B cell (primary cell): ENCODE measurements at regions not wholly inside any gene's neighbourhood (a gene's known extent, or its start where the extent isn't known, plus 50 kb on each side); places are given as distances from the start of the nearest gene placed in this dataset.

ENCODE experiments used
- ATAC-seq: fragments of 200-7000 bp; cut with Tn5 transposase; one replicate; pipeline ENCODE4 v1.10.0; 2021; ENCODE audit warnings: low read depth, mild to moderate bottlenecking, moderate number of reproducible peaks, moderate library complexity
- CTCF ChIA-PET: fragments of 350-600 bp; sonication (Branson Sonifier 250); formaldehyde crosslinking; loops from one replicate; lab custom pipeline; 2021; ENCODE audit warnings: antibody characterized with exemption, inconsistent platforms; lab: Charles Lee
- POLR2A ChIA-PET: fragments of 350-600 bp; sonication (Branson Sonifier 250); formaldehyde crosslinking; loops from one replicate; lab custom pipeline; 2021; ENCODE audit warnings: antibody characterized with exemption; lab: Charles Lee
- DNase-seq: peaks from one replicate; pipeline ENCODE4 v3.0.0; 2013
- H2AFZ ChIP-seq: 2 replicates; pipeline ENCODE4 v1.6.1; 2012; ENCODE audit warnings: mild to moderate bottlenecking, low read depth, low read length; ENCODE audit not compliant: insufficient read depth, poor library complexity, severe bottlenecking
- H3K27ac ChIP-seq, 2 donors: 1 replicate in 1 of 2; 2 replicates in 1 of 2; pipeline ENCODE4 v1.5.1; 2012 to 2013; ENCODE audit warnings: low read length in 2 of 2, mild to moderate bottlenecking in 2 of 2, moderate library complexity in 1 of 2
- H3K27me3 ChIP-seq, 4 experiments: fragments of 200-600 bp in 1 of 4; sonication (generic) in 1 of 4; replicated peaks in 1 of 4; 1 replicate in 2 of 4; 2 replicates in 2 of 4; pipeline versions ENCODE4 v1.6.1 to v1.7.0; 2013 to 2016; ENCODE audit warnings: low read length in 3 of 4, mild to moderate bottlenecking in 2 of 4, mixed read lengths in 1 of 4, moderate library complexity in 1 of 4; ENCODE audit not compliant: insufficient read depth in 4 of 4, control insufficient read depth in 3 of 4; ENCODE audit errors: control extremely low read depth in 1 of 4
- H3K36me3 ChIP-seq, 2 experiments: replicated peaks in 1 of 2; 1 replicate in 1 of 2; 2 replicates in 1 of 2; pipeline versions ENCODE4 v1.6.1 to v1.7.1; 2013; ENCODE audit warnings: low read length in 1 of 2; ENCODE audit not compliant: insufficient read depth in 2 of 2, control insufficient read depth in 1 of 2; ENCODE audit errors: control extremely low read depth in 1 of 2, extremely low read depth in 1 of 2
- H3K4me1 ChIP-seq, 2 donors: fragments of 200-600 bp in 1 of 2; sonication (generic) in 1 of 2; 1 replicate in 1 of 2; 2 replicates in 1 of 2; pipeline versions ENCODE4 v1.5.1 to v1.6.1; 2013 to 2017; ENCODE audit warnings: low read length in 2 of 2; ENCODE audit not compliant: control insufficient read depth in 2 of 2, insufficient read depth in 2 of 2
- H3K4me2 ChIP-seq: replicated peaks from 2 replicates; pipeline ENCODE3; 2012; ENCODE audit warnings: mild to moderate bottlenecking, low read depth, low read length; ENCODE audit not compliant: poor library complexity, severe bottlenecking
- H3K4me3 ChIP-seq, 5 experiments: fragments of 200-600 bp in 1 of 5; sonication (generic) in 1 of 5; 1 replicate in 3 of 5; 2 replicates in 2 of 5; pipeline versions ENCODE4 v1.5.1 to v1.7.0; 2011 to 2016; ENCODE audit warnings: low read length in 4 of 5, mild to moderate bottlenecking in 4 of 5, low read depth in 2 of 5, control low read depth in 1 of 5, moderate library complexity in 1 of 5; ENCODE audit not compliant: insufficient read depth in 1 of 5; ENCODE audit errors: control extremely low read depth in 1 of 5, extremely low read depth in 1 of 5
- H3K79me2 ChIP-seq: fragments of 200-600 bp; sonication (generic); one replicate; pipeline ENCODE4 v1.6.0; 2016; ENCODE audit warnings: low read length; ENCODE audit not compliant: control insufficient read depth, insufficient read depth
- H3K9ac ChIP-seq: fragments of 200-600 bp; sonication (generic); 2 replicates; pipeline ENCODE4 v1.6.1; 2017; ENCODE audit warnings: mild to moderate bottlenecking, low read length, moderate library complexity
- H3K9me3 ChIP-seq, 3 donors: one replicate each; pipeline versions ENCODE4 v1.6.1 to v1.7.1; 2013; ENCODE audit warnings: low read length in 2 of 3; ENCODE audit not compliant: control insufficient read depth in 2 of 3, insufficient read depth in 1 of 3; ENCODE audit errors: control extremely low read depth in 1 of 3
- H4K20me1 ChIP-seq: 2 replicates; pipeline ENCODE4 v1.6.0; 2012; ENCODE audit warnings: mild to moderate bottlenecking, low read length; ENCODE audit not compliant: insufficient read depth, control insufficient read depth, poor library complexity, severe bottlenecking
- H3K27ac Mint-ChIP-seq: one replicate; pipeline ENCODE4 v1.8.0; 2021; ENCODE audit warnings: mixed read lengths
- H3K27me3 Mint-ChIP-seq: one replicate; pipeline ENCODE4 v1.8.0; 2021; ENCODE audit warnings: mixed read lengths
- H3K4me1 Mint-ChIP-seq: one replicate; pipeline ENCODE4 v1.8.0; 2021; ENCODE audit warnings: mixed read lengths
- H3K4me3 Mint-ChIP-seq: one replicate; pipeline ENCODE4 v1.8.0; 2021; ENCODE audit warnings: mixed read lengths
- H3K9me3 Mint-ChIP-seq: one replicate; pipeline ENCODE4 v1.8.0; 2022; ENCODE audit warnings: mixed read lengths; ENCODE audit not compliant: insufficient read depth
- EZH2 ChIP-seq: IDR thresholded peaks from 2 replicates; pipeline ENCODE4 v1.6.1; 2012; ENCODE audit warnings: borderline replicate concordance, low read depth, mild to moderate bottlenecking, moderate library complexity, low read length; ENCODE audit not compliant: insufficient read depth, poor library complexity, severe bottlenecking
- WGBS: methylation state at CpG from one replicate; pipeline ENCODE4 v1.1.5; 2013; ENCODE audit warnings: missing lambda C conversion rate; ENCODE audit not compliant: insufficient coverage; 5-methylcytosine and 5-hydroxymethylcytosine counted together
- intact Hi-C: fragments of 100-400 bp; cut with micrococcal nuclease; formaldehyde crosslinking; loops from one replicate; pipeline ENCODE4 v1.10.0; 2022
- TF ChIP-seq, protein P1 (sequence below): fragments of 200-600 bp; IDR thresholded peaks from one replicate; pipeline ENCODE4 v1.8.0; 2022; ENCODE audit warnings: antibody characterized with exemption, mild to moderate bottlenecking

DNA sequence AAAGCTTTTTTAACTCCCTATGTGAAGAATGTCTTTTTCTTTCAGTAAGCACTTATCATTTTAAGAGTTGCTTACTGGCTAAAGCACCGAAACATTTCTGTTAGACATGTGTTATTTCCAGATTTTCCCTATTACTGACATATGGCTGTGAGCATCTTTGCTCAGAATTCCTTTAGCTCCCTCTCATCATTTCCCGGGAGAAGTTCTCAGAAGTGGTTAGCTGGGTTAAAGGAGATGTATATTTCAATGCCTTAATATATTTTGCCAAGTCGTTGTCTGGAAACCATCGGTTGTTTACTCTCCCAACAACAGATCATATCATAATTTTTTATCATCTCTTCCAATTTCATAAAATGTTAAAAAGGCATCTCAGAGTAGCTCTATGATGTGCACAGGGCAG lies 396.5 kb downstream of the OCA2 start:
- ChIA-PET POLR2A (no interaction called here), CTCF (no interaction called here)
- Mint-ChIP-seq H3K4me3 (no peak overlapping the region), H3K9me3 (peaks cover 5% of the 10 kb centered on the region), H3K4me1 (no peaks in the 10 kb centered on the region), H3K27me3 (no peaks in the 10 kb centered on the region), H3K27ac (no peak overlapping the region)
- intact Hi-C loops, result no loop called here
- no peak for ATAC-seq
- Histone ChIP-seq H3K27me3 (no peaks in the 10 kb centered on the region), H3K4me3 (no peak overlapping the region), H3K4me2 (no peak overlapping the region), H3K4me1 (no peaks in the 10 kb centered on the region), H3K9ac (no peak overlapping the region), H3K79me2 (no peaks in the 10 kb centered on the region), H3K27ac (no peak overlapping the region), H3K36me3 (no peaks in the 10 kb centered on the region), H4K20me1 (no peaks in the 10 kb centered on the region), H2AFZ (no peak overlapping the region), H3K9me3 (peaks cover 0 to 34% (median 0%) of the 10 kb centered on the region in 3 donors)
- TF ChIP-seq, protein P1, sequence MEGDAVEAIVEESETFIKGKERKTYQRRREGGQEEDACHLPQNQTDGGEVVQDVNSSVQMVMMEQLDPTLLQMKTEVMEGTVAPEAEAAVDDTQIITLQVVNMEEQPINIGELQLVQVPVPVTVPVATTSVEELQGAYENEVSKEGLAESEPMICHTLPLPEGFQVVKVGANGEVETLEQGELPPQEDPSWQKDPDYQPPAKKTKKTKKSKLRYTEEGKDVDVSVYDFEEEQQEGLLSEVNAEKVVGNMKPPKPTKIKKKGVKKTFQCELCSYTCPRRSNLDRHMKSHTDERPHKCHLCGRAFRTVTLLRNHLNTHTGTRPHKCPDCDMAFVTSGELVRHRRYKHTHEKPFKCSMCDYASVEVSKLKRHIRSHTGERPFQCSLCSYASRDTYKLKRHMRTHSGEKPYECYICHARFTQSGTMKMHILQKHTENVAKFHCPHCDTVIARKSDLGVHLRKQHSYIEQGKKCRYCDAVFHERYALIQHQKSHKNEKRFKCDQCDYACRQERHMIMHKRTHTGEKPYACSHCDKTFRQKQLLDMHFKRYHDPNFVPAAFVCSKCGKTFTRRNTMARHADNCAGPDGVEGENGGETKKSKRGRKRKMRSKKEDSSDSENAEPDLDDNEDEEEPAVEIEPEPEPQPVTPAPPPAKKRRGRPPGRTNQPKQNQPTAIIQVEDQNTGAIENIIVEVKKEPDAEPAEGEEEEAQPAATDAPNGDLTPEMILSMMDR, result no peak
- TF ChIP-seq EZH2, result no peak
- WGBS, result no CpG with 5 or more reads among the region's 4 CpGs
- DNase-seq, result no peak

DNA sequence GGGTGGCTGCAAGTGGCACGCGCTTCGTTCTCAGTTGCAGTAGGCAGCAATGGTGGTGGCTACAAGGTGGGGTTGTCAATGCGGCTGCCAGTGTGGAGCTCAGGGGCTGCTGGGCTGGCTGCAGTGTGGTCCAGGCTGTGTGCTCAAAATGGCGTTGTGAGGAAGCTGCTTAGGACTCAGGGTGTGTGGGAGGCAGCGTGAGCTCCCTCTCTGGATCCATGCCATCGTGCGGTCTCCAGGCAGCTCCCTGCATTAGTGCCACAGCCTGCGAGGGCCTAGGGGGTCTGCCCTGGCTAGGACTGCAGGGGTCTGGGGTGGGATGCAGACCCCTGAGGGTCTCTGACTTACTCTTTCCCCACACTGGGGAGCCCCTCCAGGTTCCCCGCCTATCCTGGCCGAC lies 397.2 kb downstream of the OCA2 start:
- Histone ChIP-seq H2AFZ (no peak overlapping the region), H3K36me3 (no peaks in the 10 kb centered on the region), H3K9me3 (peaks cover 0 to 29% (median 0%) of the 10 kb centered on the region in 3 donors), H3K9ac (no peak overlapping the region), H3K27ac (no peak overlapping the region), H4K20me1 (no peaks in the 10 kb centered on the region), H3K27me3 (no peaks in the 10 kb centered on the region), H3K4me1 (no peaks in the 10 kb centered on the region), H3K4me2 (no peak overlapping the region), H3K79me2 (no peaks in the 10 kb centered on the region), H3K4me3 (no peak overlapping the region)
- 93% methylated on average over 11 of the region's 11 CpGs for WGBS
- DNase-seq (no peak), ATAC-seq (no peak)
- ChIA-PET CTCF (no interaction called here), POLR2A (no interaction called here)
- intact Hi-C loops, result no loop called here
- Mint-ChIP-seq H3K27me3 (no peaks in the 10 kb centered on the region), H3K27ac (no peak overlapping the region), H3K4me3 (no peak overlapping the region), H3K4me1 (no peaks in the 10 kb centered on the region), H3K9me3 (peaks cover 5% of the 10 kb centered on the region)
- TF ChIP-seq, protein P1, result no peak
- TF ChIP-seq EZH2, result no peak
